CD4-positive, alpha-beta memory T cell (primary cell): ENCODE measurements at regions not wholly inside any gene's neighbourhood (a gene's known extent, or its start where the extent isn't known, plus 50 kb on each side); places are given as distances from the start of the nearest gene placed in this dataset.

ENCODE experiments used
- CTCF ChIA-PET: fragments of 350-600 bp; sonication (Branson Sonifier 250); formaldehyde crosslinking; loops from one replicate; lab custom pipeline; 2021; ENCODE audit warnings: inconsistent platforms; ENCODE audit not compliant: partially characterized antibody; lab: Charles Lee
- POLR2A ChIA-PET: fragments of 350-600 bp; sonication (Branson Sonifier 250); formaldehyde crosslinking; loops from one replicate; lab custom pipeline; 2021; ENCODE audit not compliant: partially characterized antibody; lab: Charles Lee
- DNase-seq, 5 donors: peaks; one replicate each; pipeline versions ENCODE4 v3.0.0 to v3.0.0-alpha.2; 2020 to 2022; ENCODE audit warnings: mixed read lengths in 1 of 5
- H3K27ac ChIP-seq: one replicate; pipeline ENCODE4 v1.7.0; 2013; ENCODE audit warnings: low read depth, low read length
- H3K27me3 ChIP-seq: 2 replicates; pipeline ENCODE4 v1.7.0; 2013; ENCODE audit warnings: mild to moderate bottlenecking, low read length, moderate library complexity; ENCODE audit not compliant: insufficient read depth
- H3K36me3 ChIP-seq: 2 replicates; pipeline ENCODE4 v1.7.0; 2013; ENCODE audit warnings: mild to moderate bottlenecking, low read length, moderate library complexity; ENCODE audit not compliant: insufficient read depth
- H3K4me1 ChIP-seq: 2 replicates; pipeline ENCODE4 v1.7.0; 2013; ENCODE audit warnings: mild to moderate bottlenecking, low read length, moderate library complexity; ENCODE audit not compliant: insufficient read depth
- H3K4me3 ChIP-seq, 2 donors: one replicate each; pipeline ENCODE4 v1.7.0; 2013; ENCODE audit warnings: low read length in 2 of 2, mild to moderate bottlenecking in 1 of 2
- H3K9me3 ChIP-seq, 2 donors: one replicate each; pipeline ENCODE4 v1.7.0; 2013; ENCODE audit warnings: low read length in 2 of 2, control low read depth in 1 of 2; ENCODE audit not compliant: control insufficient read depth in 1 of 2
- H3K27ac Mint-ChIP-seq, 7 donors: one replicate each; pipeline ENCODE4 v1.8.0; 2020 to 2021; ENCODE audit warnings: mixed read lengths in 7 of 7, mild to moderate bottlenecking in 6 of 7, inconsistent platforms in 3 of 7, moderate library complexity in 3 of 7
- H3K27me3 Mint-ChIP-seq, 2 donors: one replicate each; pipeline ENCODE4 v1.8.0; 2020 to 2021; ENCODE audit warnings: mixed read lengths in 2 of 2
- H3K36me3 Mint-ChIP-seq, 2 donors: one replicate each; pipeline ENCODE4 v1.8.0; 2020 to 2021; ENCODE audit warnings: mixed read lengths in 2 of 2, inconsistent platforms in 1 of 2, mild to moderate bottlenecking in 1 of 2
- H3K4me1 Mint-ChIP-seq, 4 donors: one replicate each; pipeline ENCODE4 v1.8.0; 2020 to 2021; ENCODE audit warnings: mixed read lengths in 4 of 4, mild to moderate bottlenecking in 1 of 4
- H3K4me3 Mint-ChIP-seq, 8 donors: one replicate each; pipeline ENCODE4 v1.8.0; 2020 to 2021; ENCODE audit warnings: mixed read lengths in 8 of 8, mild to moderate bottlenecking in 7 of 8, moderate library complexity in 6 of 8, inconsistent platforms in 3 of 8
- H3K9me3 Mint-ChIP-seq, 8 donors: one replicate each; pipeline ENCODE4 v1.8.0; 2020 to 2021; ENCODE audit warnings: mixed read lengths in 8 of 8, mild to moderate bottlenecking in 5 of 8, inconsistent platforms in 3 of 8, moderate library complexity in 1 of 8
- intact Hi-C: fragments of 100-400 bp; cut with micrococcal nuclease; formaldehyde crosslinking; loops from one replicate; pipeline ENCODE4 v1.15.1; 2023

DNA sequence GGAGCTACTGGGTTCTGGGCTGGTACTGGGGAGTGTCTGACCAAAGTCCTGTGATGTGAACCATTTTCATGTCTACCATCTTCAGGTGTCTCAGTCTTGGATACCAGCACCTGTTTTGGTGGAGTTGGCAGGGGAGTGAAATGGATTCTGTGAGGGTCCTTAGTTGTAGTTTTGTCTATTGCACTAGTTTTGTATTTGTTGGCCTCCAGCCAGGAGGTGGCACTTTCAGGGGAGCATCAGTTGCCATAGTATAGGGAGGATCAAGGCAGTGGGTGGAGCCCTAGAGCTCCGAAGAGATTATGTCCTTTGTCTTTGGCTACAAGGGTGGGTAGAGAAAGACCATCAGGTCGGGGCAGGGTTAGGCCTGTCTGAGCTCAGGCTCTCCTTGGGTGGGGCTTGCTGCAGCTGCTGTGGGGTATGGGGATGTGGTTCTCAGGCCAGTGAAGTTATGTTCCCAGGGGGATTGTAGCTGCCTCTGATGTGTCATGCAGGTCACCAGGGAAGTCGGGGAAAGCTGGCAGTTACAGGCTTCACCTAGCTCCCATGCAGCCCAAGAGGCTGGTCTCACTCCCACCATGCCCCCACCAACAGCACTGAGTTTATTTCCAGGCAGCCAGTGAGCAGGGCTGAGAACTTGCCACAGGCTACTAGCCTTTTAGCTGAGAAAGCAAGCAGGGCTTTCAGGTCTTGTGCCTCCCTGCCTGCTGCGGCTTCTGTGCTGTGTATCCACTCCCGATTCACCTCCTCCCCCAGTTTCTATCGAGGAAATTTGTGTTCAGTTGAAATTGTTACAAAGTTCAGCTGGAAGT is 153.1 kb downstream of the ZNF365 start:
- H3K4me3 Mint-ChIP-seq: peak overlapping the region in 7 of 8 donors; percentile 37 to 77 (median 61)
- H3K36me3 Mint-ChIP-seq: no peaks in the 10 kb centered on the region
- Histone ChIP-seq H3K36me3 (no peaks in the 10 kb centered on the region), H3K4me1 (peaks cover 39% of the 10 kb centered on the region), H3K4me3 (no peak overlapping the region), H3K27ac (no peak overlapping the region), H3K27me3 (no peaks in the 10 kb centered on the region), H3K9me3 (no peaks in the 10 kb centered on the region)
- DNase-seq: peak in 1 of 5 donors; percentile 1
- intact Hi-C loops: loop anchor here (5.0 to 10.0 kb wide), 3 partner anchors 65 to 288 kb away; partner anchors contain the start of gene EGR2
- peaks cover 0 to 11% (median 6%) of the 10 kb centered on the region in 8 donors for H3K9me3 Mint-ChIP-seq
- CTCF ChIA-PET: interaction anchor here (1.2 to 1.7 kb wide), 4 partner anchors 29 to 292 kb away, joined by 4 to 6 read pairs (median 5); no protein-coding TSS in a partner anchor
- peaks cover 0 to 1% of the 10 kb centered on the region in 2 donors for H3K27me3 Mint-ChIP-seq
- POLR2A ChIA-PET: no interaction called here
- peaks cover 30 to 41% (median 34%) of the 10 kb centered on the region in 4 donors for H3K4me1 Mint-ChIP-seq
- peak overlapping the region in 4 of 7 donors; percentile 57 to 73 (median 62) for H3K27ac Mint-ChIP-seq

DNA sequence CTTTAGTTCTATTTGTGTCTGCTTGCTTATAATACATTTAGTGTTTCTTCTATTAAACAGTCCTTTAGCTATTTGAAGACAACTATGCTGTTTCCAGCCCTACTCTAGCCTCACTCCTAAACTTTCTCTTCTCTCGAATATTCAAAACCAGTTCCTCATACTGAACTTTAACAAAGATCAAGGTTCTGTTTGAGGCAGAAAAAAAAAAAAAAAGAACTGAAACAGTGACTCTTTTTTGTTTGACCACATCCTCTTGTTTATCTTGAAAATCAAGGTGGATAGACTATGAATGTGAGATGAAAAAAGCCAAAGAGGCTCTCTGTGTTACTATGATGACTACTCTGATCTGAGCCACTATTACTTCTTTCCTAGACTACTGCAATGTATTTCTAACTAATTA is 154.3 kb downstream of the ZNF365 start:
- CTCF ChIA-PET: interaction anchor here (1.2 to 1.7 kb wide), 4 partner anchors 28 to 291 kb away, joined by 4 to 6 read pairs (median 5); no protein-coding TSS in a partner anchor
- intact Hi-C loops: loop anchor here (5.0 to 10.0 kb wide), 3 partner anchors 64 to 286 kb away; partner anchors contain the start of gene EGR2
- Mint-ChIP-seq H3K4me1 (peaks cover 30 to 41% (median 34%) of the 10 kb centered on the region in 4 donors), H3K27me3 (peaks cover 0 to 1% of the 10 kb centered on the region in 2 donors), H3K9me3 (peaks cover 0 to 11% (median 6%) of the 10 kb centered on the region in 8 donors), H3K36me3 (no peaks in the 10 kb centered on the region), H3K4me3 (peak overlapping the region; percentile 4 to 78 (median 65)), H3K27ac (peak overlapping the region; percentile 45 to 87 (median 63))
- no peak overlapping the region for H3K27ac ChIP-seq
- H3K36me3 ChIP-seq: no peaks in the 10 kb centered on the region
- peaks cover 39% of the 10 kb centered on the region for H3K4me1 ChIP-seq
- no peaks in the 10 kb centered on the region for H3K9me3 ChIP-seq
- DNase-seq: peak in 4 of 5 donors; percentile 62 to 77 (median 72)
- POLR2A ChIA-PET: interaction anchor here (0.7 to 1.2 kb wide), 2 partner anchors 9 to 726 kb away, joined by 3 read pairs; no protein-coding TSS in a partner anchor
- no peaks in the 10 kb centered on the region for H3K27me3 ChIP-seq
- H3K4me3 ChIP-seq: no peak overlapping the region

GRCh38 chr10:62529396-62529795 is 155.2 kb downstream of the ZNF365 start:
- Histone ChIP-seq H3K36me3 (no peaks in the 10 kb centered on the region), H3K9me3 (no peaks in the 10 kb centered on the region), H3K27me3 (no peaks in the 10 kb centered on the region), H3K4me1 (peaks cover 39% of the 10 kb centered on the region), H3K4me3 (no peak overlapping the region), H3K27ac (no peak overlapping the region)
- Mint-ChIP-seq H3K4me3 (peak overlapping the region in 3 of 8 donors; percentile 14 to 77 (median 48)), H3K36me3 (no peaks in the 10 kb centered on the region), H3K27ac (peak overlapping the region in 1 of 7 donors; percentile 22), H3K27me3 (peaks cover 0 to 1% of the 10 kb centered on the region in 2 donors), H3K4me1 (peaks cover 30 to 41% (median 34%) of the 10 kb centered on the region in 4 donors), H3K9me3 (peaks cover 0 to 11% (median 6%) of the 10 kb centered on the region in 8 donors)
- intact Hi-C loops: loop anchor here (5.0 to 10.0 kb wide), 3 partner anchors 63 to 285 kb away; partner anchors contain the start of gene EGR2
- CTCF ChIA-PET: no interaction called here
- POLR2A ChIA-PET: no interaction called here
- no peak for DNase-seq

DNA sequence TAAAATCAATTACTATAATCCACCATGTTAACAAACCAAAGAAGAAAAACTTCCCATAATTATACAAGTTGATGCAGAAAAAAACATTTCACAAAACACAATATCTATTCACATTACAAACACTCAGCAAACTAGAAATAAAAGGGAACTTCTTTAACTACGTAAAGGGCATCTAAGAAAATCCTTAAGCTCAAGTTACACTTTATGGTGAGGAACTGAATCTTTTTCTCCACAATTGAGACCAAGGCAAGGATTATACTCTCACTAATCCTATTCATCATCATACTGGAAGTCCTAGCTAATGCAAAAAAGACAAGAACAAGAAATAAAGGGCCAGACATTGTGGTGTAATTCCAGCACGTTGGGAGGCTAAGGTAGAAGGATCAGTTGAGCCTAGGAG is 159.9 kb downstream of the ZNF365 start:
- ChIA-PET POLR2A (no interaction called here), CTCF (no interaction called here)
- Mint-ChIP-seq H3K4me3 (no peak overlapping the region), H3K36me3 (no peaks in the 10 kb centered on the region), H3K4me1 (peaks cover 4 to 10% (median 6%) of the 10 kb centered on the region in 4 donors), H3K27me3 (peaks cover 0 to 2% of the 10 kb centered on the region in 2 donors), H3K9me3 (peaks cover 0 to 5% (median 0%) of the 10 kb centered on the region in 8 donors), H3K27ac (no peak overlapping the region)
- no peaks in the 10 kb centered on the region for H3K9me3 ChIP-seq
- H3K36me3 ChIP-seq: no peaks in the 10 kb centered on the region
- no peaks in the 10 kb centered on the region for H3K27me3 ChIP-seq
- DNase-seq: no peak
- intact Hi-C loops: no loop called here
- H3K4me3 ChIP-seq: no peak overlapping the region
- no peak overlapping the region for H3K27ac ChIP-seq
- peaks cover 9% of the 10 kb centered on the region for H3K4me1 ChIP-seq

- ChIA-PET POLR2A (no interaction called here), CTCF (interaction anchor here (0.9 kb wide), 1 partner anchor 628 kb away, joined by 3 read pairs; no protein-coding TSS in a partner anchor)
- intact Hi-C loops: no loop called here
- Mint-ChIP-seq H3K27ac (no peak overlapping the region), H3K36me3 (no peaks in the 10 kb centered on the region), H3K9me3 (peaks cover 0 to 5% (median 2%) of the 10 kb centered on the region in 8 donors), H3K4me3 (no peak overlapping the region), H3K4me1 (no peaks in the 10 kb centered on the region), H3K27me3 (peaks cover 0 to 2% of the 10 kb centered on the region in 2 donors)
- Histone ChIP-seq H3K27ac (no peak overlapping the region), H3K4me1 (no peaks in the 10 kb centered on the region), H3K27me3 (no peaks in the 10 kb centered on the region), H3K4me3 (no peak overlapping the region), H3K9me3 (no peaks in the 10 kb centered on the region), H3K36me3 (no peaks in the 10 kb centered on the region)
- no peak for DNase-seq
Observed at GRCh38 chr10:62538606-62539005, 164.4 kb downstream of the ZNF365 start.

- intact Hi-C loops: no loop called here
- CTCF ChIA-PET: interaction anchor here (0.7 kb wide), 1 partner anchor 31 kb away, joined by 4 read pairs; no protein-coding TSS in a partner anchor
- Mint-ChIP-seq H3K27ac (no peak overlapping the region), H3K36me3 (no peaks in the 10 kb centered on the region), H3K4me3 (no peak overlapping the region), H3K9me3 (peaks cover 0 to 5% (median under 1%) of the 10 kb centered on the region in 8 donors), H3K27me3 (no peaks in the 10 kb centered on the region), H3K4me1 (no peaks in the 10 kb centered on the region)
- no peak for DNase-seq
- Histone ChIP-seq H3K9me3 (no peaks in the 10 kb centered on the region), H3K4me3 (no peak overlapping the region), H3K4me1 (no peaks in the 10 kb centered on the region), H3K27me3 (no peaks in the 10 kb centered on the region), H3K36me3 (no peaks in the 10 kb centered on the region), H3K27ac (no peak overlapping the region)
- POLR2A ChIA-PET: no interaction called here
Observed at GRCh38 chr10:62540389-62540788, 166.2 kb downstream of the ZNF365 start.

DNA sequence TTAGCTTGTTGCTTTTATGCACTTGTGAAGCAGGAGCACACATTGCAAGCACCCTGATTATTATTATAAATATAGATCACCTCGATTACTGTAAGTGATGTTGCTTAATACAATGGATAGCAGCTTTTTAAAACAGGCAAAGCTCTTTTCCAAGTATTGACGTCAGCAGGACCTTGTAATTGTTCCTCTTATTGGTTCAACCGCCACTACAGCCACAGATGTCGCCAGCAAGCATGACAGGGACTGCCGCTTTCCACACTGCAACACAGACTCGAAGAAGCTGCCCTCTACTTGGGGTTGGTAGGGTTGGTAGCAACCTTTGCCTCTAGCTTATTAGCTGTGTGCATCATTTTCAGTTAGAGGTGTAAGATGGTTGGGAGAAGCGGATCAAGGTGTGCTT is 167.6 kb downstream of the ZNF365 start:
- no peaks in the 10 kb centered on the region for H3K27me3 Mint-ChIP-seq
- no peak overlapping the region for H3K27ac Mint-ChIP-seq
- H3K9me3 ChIP-seq: no peaks in the 10 kb centered on the region
- no peaks in the 10 kb centered on the region for H3K36me3 ChIP-seq
- H3K36me3 Mint-ChIP-seq: no peaks in the 10 kb centered on the region
- peaks cover 0 to 5% (median 0%) of the 10 kb centered on the region in 8 donors for H3K9me3 Mint-ChIP-seq
- DNase-seq: no peak
- no peaks in the 10 kb centered on the region for H3K27me3 ChIP-seq
- no peak overlapping the region for H3K4me3 Mint-ChIP-seq
- no peaks in the 10 kb centered on the region for H3K4me1 Mint-ChIP-seq
- H3K4me3 ChIP-seq: no peak overlapping the region
- intact Hi-C loops: no loop called here
- no peaks in the 10 kb centered on the region for H3K4me1 ChIP-seq
- POLR2A ChIA-PET: no interaction called here
- CTCF ChIA-PET: no interaction called here
- no peak overlapping the region for H3K27ac ChIP-seq
